ENCODE measurements at regions not wholly inside any gene's neighbourhood (a gene's known extent, or its start where the extent isn't known, plus 50 kb on each side); places are given as distances from the start of the nearest gene placed in this dataset.

DNA sequence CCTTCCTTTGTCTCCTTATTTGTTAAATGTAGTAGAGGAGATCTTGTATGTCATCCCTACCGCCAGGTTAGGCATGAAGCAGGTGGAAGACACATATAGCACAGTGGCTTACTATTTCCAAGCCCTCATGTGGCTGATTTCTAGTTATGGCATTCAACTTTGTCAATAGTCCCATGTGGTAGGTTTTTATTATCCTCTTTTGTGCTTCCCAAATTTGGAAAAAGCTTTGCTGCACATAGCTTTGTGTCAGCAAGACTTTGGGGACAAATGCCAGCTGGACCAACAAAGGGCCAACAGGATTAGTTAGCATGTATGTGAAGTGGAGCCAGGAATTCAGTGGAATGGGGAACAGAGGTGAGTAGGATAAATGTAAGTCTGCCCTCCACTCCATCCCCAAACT, 276.3 kb downstream of the PSAT1 start:
- Histone ChIP-seq H3K36me3 (ENCODE audit: control insufficient read depth in 4 of 4, insufficient read depth in 4 of 4, low read length in 3 of 4) (no peaks in the 10 kb centered on the region), H3K27me3 (replicated peaks in 2 of 5; ENCODE audit: control insufficient read depth in 4 of 5, insufficient read depth in 5 of 5, low read length in 4 of 5) (no peaks in the 10 kb centered on the region), H3K4me1 (ENCODE audit: control extremely low read depth in 1 of 4, control insufficient read depth in 4 of 4, insufficient read depth in 4 of 4, low read length in 3 of 4) (peaks cover 0 to 4% (median 0%) of the 10 kb centered on the region in 4 experiments), H3K4me3 (ENCODE audit: control insufficient read depth in 1 of 7, extremely low read depth in 1 of 7, insufficient read depth in 4 of 7, low read depth in 2 of 7, low read length in 6 of 7) (no peak overlapping the region), H3K9me3 (ENCODE audit: control extremely low read depth in 1 of 5, control insufficient read depth in 4 of 5, insufficient read depth in 2 of 5, low read depth in 1 of 5, low read length in 4 of 5) (no peaks in the 10 kb centered on the region), H3K27ac (ENCODE audit: insufficient read depth in 1 of 2, low read depth in 1 of 2, low read length in 2 of 2, poor library complexity in 1 of 2, severe bottlenecking in 2 of 2) (no peak overlapping the region)
- ChIA-PET POLR2A (no interaction called here), CTCF (interaction anchor here (1.1 kb wide), 1 partner anchor 20 kb away, joined by 3 read pairs; no protein-coding TSS in a partner anchor)
- no CpG with 5 or more reads among the region's 1 CpG for WGBS (ENCODE audit: insufficient coverage)
- DNase-seq = no peak

DNA sequence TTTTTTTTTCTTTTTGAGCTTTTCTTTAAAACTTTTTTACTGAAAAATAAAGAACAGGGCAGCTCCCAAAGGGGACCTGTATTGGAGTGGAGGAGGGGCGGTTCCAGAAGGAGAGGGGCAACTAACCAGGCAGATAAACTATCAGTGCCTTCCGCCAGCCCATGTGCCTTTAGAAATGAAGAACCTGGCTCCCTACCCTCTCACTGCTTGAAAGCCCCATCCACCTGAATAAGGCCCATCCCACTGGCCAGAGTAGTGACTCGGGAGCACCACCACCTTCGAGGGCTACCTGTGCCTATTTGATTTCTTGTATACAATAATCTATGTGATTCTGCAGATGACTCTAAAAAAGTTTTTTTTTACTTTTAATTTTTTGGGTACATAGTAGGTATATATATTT, 276.7 kb downstream of the PSAT1 start:
- Histone ChIP-seq H3K27me3 (replicated peaks in 2 of 5; ENCODE audit: control insufficient read depth in 4 of 5, insufficient read depth in 5 of 5, low read length in 4 of 5) (no peaks in the 10 kb centered on the region), H3K4me3 (ENCODE audit: control insufficient read depth in 1 of 7, extremely low read depth in 1 of 7, insufficient read depth in 4 of 7, low read depth in 2 of 7, low read length in 6 of 7) (no peak overlapping the region), H3K9me3 (ENCODE audit: control extremely low read depth in 1 of 5, control insufficient read depth in 4 of 5, insufficient read depth in 2 of 5, low read depth in 1 of 5, low read length in 4 of 5) (no peaks in the 10 kb centered on the region), H3K4me1 (ENCODE audit: control extremely low read depth in 1 of 4, control insufficient read depth in 4 of 4, insufficient read depth in 4 of 4, low read length in 3 of 4) (peaks cover 0 to 4% (median 0%) of the 10 kb centered on the region in 4 experiments), H3K27ac (ENCODE audit: insufficient read depth in 1 of 2, low read depth in 1 of 2, low read length in 2 of 2, poor library complexity in 1 of 2, severe bottlenecking in 2 of 2) (no peak overlapping the region), H3K36me3 (ENCODE audit: control insufficient read depth in 4 of 4, insufficient read depth in 4 of 4, low read length in 3 of 4) (no peaks in the 10 kb centered on the region)
- CTCF ChIA-PET = interaction anchor here (1.1 kb wide), 1 partner anchor 20 kb away, joined by 3 read pairs; no protein-coding TSS in a partner anchor
- no peak for DNase-seq
- WGBS (ENCODE audit: insufficient coverage) = no CpG with 5 or more reads among the region's 4 CpGs
- POLR2A ChIA-PET = no interaction called here

DNA sequence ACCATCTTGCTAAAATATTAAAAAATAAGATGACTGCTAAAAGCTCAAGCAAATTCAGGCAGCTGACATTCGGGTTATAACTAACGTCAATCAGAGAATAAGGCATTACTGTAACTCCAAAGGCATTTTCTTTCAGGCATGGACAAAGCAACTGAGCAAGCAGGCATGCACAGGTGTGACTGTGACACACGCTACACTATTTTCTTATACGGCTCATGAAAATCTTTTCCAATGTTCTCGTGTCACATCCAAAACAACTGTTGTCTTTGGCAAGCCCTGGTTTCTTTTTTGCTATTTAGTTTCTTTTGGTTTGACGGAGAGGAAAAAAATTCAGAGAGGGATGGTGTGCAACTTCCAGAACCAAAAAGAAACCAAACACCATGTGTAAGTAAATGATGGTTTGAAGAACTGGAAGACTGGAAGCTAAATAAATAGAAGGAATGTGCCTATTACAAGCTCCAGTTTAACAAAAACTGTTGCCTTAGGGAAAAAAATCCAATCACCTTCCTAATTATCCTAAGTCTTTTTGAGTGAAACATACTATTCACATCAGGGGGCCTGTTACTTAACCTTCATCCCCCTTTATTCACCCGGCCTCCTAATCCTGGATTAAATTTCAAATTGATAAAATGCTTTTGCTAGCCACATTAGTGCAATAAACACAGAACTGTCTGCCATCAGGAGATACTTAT, 277.6 kb downstream of the PSAT1 start:
- WGBS (ENCODE audit: insufficient coverage) = 98% methylated on average over 4 of the region's 7 CpGs
- POLR2A ChIA-PET = no interaction called here

DNA sequence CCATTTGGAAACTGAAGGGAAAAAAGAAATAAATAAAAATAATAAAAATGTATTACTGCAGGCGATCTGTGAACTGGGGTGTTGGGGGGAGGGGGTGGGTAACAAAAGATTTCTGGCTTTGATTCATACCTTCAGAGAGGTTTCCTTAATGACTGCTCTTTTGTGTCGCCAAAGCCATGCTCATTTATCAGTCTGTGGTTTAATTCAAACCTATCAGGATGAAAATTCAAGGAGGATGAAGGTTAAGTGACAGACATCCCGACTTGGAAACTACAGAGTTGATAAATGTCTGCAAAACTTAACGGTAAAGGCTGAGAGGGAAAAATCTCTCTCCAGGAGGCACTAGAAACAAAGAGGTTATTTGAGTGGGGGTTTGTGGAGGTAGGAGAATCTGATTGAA, 278.2 kb downstream of the PSAT1 start:
- no peaks in the 10 kb centered on the region for H3K9me3 ChIP-seq (ENCODE audit: control extremely low read depth in 1 of 5, control insufficient read depth in 4 of 5, insufficient read depth in 2 of 5, low read depth in 1 of 5, low read length in 4 of 5)
- no peak for DNase-seq
- no peaks in the 10 kb centered on the region for H3K36me3 ChIP-seq (ENCODE audit: control insufficient read depth in 4 of 4, insufficient read depth in 4 of 4, low read length in 3 of 4)
- ChIA-PET POLR2A (no interaction called here), CTCF (no interaction called here)
- H3K27ac ChIP-seq (ENCODE audit: insufficient read depth in 1 of 2, low read depth in 1 of 2, low read length in 2 of 2, poor library complexity in 1 of 2, severe bottlenecking in 2 of 2) = no peak overlapping the region
- no peak overlapping the region for H3K4me3 ChIP-seq (ENCODE audit: control insufficient read depth in 1 of 7, extremely low read depth in 1 of 7, insufficient read depth in 4 of 7, low read depth in 2 of 7, low read length in 6 of 7)
- H3K27me3 ChIP-seq (replicated peaks in 2 of 5; ENCODE audit: control insufficient read depth in 4 of 5, insufficient read depth in 5 of 5, low read length in 4 of 5) = no peaks in the 10 kb centered on the region
- H3K4me1 ChIP-seq (ENCODE audit: control extremely low read depth in 1 of 4, control insufficient read depth in 4 of 4, insufficient read depth in 4 of 4, low read length in 3 of 4) = peaks cover 0 to 4% (median 0%) of the 10 kb centered on the region in 4 experiments
- 56% methylated on average over 4 of the region's 4 CpGs for WGBS (ENCODE audit: insufficient coverage)

More for the DNA sequence above, 277.6 kb downstream of the PSAT1 start:
- no peaks in the 10 kb centered on the region for H3K27me3 ChIP-seq (replicated peaks in 2 of 5; ENCODE audit: control insufficient read depth in 4 of 5, insufficient read depth in 5 of 5, low read length in 4 of 5)
- H3K36me3 ChIP-seq (ENCODE audit: control insufficient read depth in 4 of 4, insufficient read depth in 4 of 4, low read length in 3 of 4) = no peaks in the 10 kb centered on the region
- H3K4me3 ChIP-seq (ENCODE audit: control insufficient read depth in 1 of 7, extremely low read depth in 1 of 7, insufficient read depth in 4 of 7, low read depth in 2 of 7, low read length in 6 of 7) = no peak overlapping the region
- CTCF ChIA-PET = interaction anchor here (1.1 kb wide), 1 partner anchor 21 kb away, joined by 3 read pairs; no protein-coding TSS in a partner anchor
- no peak for DNase-seq
- H3K9me3 ChIP-seq (ENCODE audit: control extremely low read depth in 1 of 5, control insufficient read depth in 4 of 5, insufficient read depth in 2 of 5, low read depth in 1 of 5, low read length in 4 of 5) = no peaks in the 10 kb centered on the region
- peaks cover 0 to 4% (median 0%) of the 10 kb centered on the region in 4 experiments for H3K4me1 ChIP-seq (ENCODE audit: control extremely low read depth in 1 of 4, control insufficient read depth in 4 of 4, insufficient read depth in 4 of 4, low read length in 3 of 4)
- no peak overlapping the region for H3K27ac ChIP-seq (ENCODE audit: insufficient read depth in 1 of 2, low read depth in 1 of 2, low read length in 2 of 2, poor library complexity in 1 of 2, severe bottlenecking in 2 of 2)

DNA sequence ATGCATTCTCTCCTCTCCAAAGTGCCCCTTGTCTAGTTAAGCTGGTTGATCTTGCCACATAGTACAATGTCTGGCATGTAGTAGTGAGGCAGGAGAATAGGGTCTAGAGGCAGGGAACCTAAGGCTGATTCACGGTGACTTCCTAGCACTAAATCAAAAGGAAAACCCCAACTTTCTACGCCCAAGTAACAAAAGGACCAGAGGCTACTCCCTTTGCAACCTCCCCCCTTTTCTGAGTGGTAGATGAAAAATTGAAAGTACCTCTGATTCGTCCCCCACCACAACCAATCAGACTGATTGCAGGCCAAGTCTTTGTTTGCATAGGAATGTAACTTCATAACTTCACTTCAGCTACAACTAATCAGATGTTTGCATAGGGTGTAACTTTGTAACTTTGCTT, 278.8 kb downstream of the PSAT1 start:
- H3K9me3 ChIP-seq (ENCODE audit: control extremely low read depth in 1 of 5, control insufficient read depth in 4 of 5, insufficient read depth in 2 of 5, low read depth in 1 of 5, low read length in 4 of 5) = no peaks in the 10 kb centered on the region
- DNase-seq = no peak
- CTCF ChIA-PET = no interaction called here
- H3K27ac ChIP-seq (ENCODE audit: insufficient read depth in 1 of 2, low read depth in 1 of 2, low read length in 2 of 2, poor library complexity in 1 of 2, severe bottlenecking in 2 of 2) = no peak overlapping the region
- H3K36me3 ChIP-seq (ENCODE audit: control insufficient read depth in 4 of 4, insufficient read depth in 4 of 4, low read length in 3 of 4) = no peaks in the 10 kb centered on the region
- no peaks in the 10 kb centered on the region for H3K27me3 ChIP-seq (replicated peaks in 2 of 5; ENCODE audit: control insufficient read depth in 4 of 5, insufficient read depth in 5 of 5, low read length in 4 of 5)
- H3K4me1 ChIP-seq (ENCODE audit: control extremely low read depth in 1 of 4, control insufficient read depth in 4 of 4, insufficient read depth in 4 of 4, low read length in 3 of 4) = peaks cover 0 to 4% (median 0%) of the 10 kb centered on the region in 4 experiments
- WGBS (ENCODE audit: insufficient coverage) = 100% methylated on average over 1 of the region's 3 CpGs
- POLR2A ChIA-PET = no interaction called here
- no peak overlapping the region for H3K4me3 ChIP-seq (ENCODE audit: control insufficient read depth in 1 of 7, extremely low read depth in 1 of 7, insufficient read depth in 4 of 7, low read depth in 2 of 7, low read length in 6 of 7)

DNA sequence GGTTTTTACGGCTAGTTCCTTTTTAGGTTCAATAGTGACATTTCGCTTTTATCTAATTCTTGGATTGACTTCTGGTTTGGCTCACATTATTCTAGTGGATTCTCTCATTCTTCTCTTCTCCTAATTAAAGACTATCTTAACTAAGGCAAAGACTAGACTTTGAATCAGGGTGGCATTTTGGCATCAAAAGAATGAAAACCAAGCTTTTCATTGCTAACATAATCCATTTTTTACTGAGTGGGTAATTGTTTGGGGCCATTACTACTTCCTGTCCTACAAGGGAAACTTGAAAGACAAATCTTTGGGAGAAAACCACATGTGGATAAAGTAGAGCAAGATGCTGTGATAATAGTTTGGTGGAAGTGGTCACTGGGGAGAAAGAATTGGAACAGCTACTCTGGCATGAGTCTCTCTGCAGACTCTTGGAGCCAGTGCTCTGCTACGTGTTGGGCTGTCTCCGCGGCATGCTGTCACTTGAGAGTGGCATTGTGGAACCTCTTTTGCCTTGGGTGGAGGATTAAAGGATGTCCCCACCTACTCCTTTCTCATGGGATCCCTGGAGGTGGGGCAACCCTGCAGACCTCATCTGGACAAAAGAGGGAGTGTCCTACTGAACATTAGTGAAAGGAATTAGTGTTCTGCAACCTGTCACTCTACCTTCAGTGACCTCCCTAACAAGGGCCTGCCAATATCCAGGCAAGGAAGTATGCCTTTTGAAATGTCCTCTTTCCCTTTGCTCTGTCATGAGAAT, 280.4 kb downstream of the PSAT1 start:
- no peaks in the 10 kb centered on the region for H3K27me3 ChIP-seq (replicated peaks in 2 of 5; ENCODE audit: control insufficient read depth in 4 of 5, insufficient read depth in 5 of 5, low read length in 4 of 5)
- no peaks in the 10 kb centered on the region for H3K9me3 ChIP-seq (ENCODE audit: control extremely low read depth in 1 of 5, control insufficient read depth in 4 of 5, insufficient read depth in 2 of 5, low read depth in 1 of 5, low read length in 4 of 5)
- WGBS (ENCODE audit: insufficient coverage) = 94% methylated on average over 3 of the region's 5 CpGs
- no peak for DNase-seq
- no peaks in the 10 kb centered on the region for H3K36me3 ChIP-seq (ENCODE audit: control insufficient read depth in 4 of 4, insufficient read depth in 4 of 4, low read length in 3 of 4)
- no peaks in the 10 kb centered on the region for H3K4me1 ChIP-seq (ENCODE audit: control extremely low read depth in 1 of 4, control insufficient read depth in 4 of 4, insufficient read depth in 4 of 4, low read length in 3 of 4)
- no peak overlapping the region for H3K27ac ChIP-seq (ENCODE audit: insufficient read depth in 1 of 2, low read depth in 1 of 2, low read length in 2 of 2, poor library complexity in 1 of 2, severe bottlenecking in 2 of 2)
- CTCF ChIA-PET = no interaction called here
- POLR2A ChIA-PET = no interaction called here
- H3K4me3 ChIP-seq (ENCODE audit: control insufficient read depth in 1 of 7, extremely low read depth in 1 of 7, insufficient read depth in 4 of 7, low read depth in 2 of 7, low read length in 6 of 7) = no peak overlapping the region

DNA sequence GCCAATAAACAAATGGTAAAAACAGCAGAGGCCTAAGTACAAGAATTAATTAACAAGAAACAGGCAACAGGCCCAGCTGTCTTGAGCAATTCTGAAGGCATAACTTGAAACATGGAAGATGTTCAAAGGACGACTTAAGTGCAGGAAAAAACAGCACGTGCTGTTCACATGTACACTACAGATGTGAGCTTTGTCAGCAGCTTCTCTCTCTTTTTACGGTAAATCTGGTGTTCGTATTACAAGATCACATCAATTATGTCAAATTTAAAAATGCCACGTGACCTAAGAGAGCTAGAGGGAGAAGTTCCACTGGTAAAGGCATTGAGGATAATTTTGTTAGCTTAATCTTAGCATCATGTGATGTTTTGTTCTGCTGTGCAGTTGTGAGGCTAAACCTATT, 281.1 kb downstream of the PSAT1 start:
- H3K4me1 ChIP-seq (ENCODE audit: control extremely low read depth in 1 of 4, control insufficient read depth in 4 of 4, insufficient read depth in 4 of 4, low read length in 3 of 4) = peaks cover 0 to 4% (median under 1%) of the 10 kb centered on the region in 4 experiments

More for the DNA sequence above, 281.1 kb downstream of the PSAT1 start:
- WGBS (ENCODE audit: insufficient coverage) = 100% methylated on average over 3 of the region's 5 CpGs
- Histone ChIP-seq H3K27ac (ENCODE audit: insufficient read depth in 1 of 2, low read depth in 1 of 2, low read length in 2 of 2, poor library complexity in 1 of 2, severe bottlenecking in 2 of 2) (no peak overlapping the region), H3K9me3 (ENCODE audit: control extremely low read depth in 1 of 5, control insufficient read depth in 4 of 5, insufficient read depth in 2 of 5, low read depth in 1 of 5, low read length in 4 of 5) (no peaks in the 10 kb centered on the region), H3K4me3 (ENCODE audit: control insufficient read depth in 1 of 7, extremely low read depth in 1 of 7, insufficient read depth in 4 of 7, low read depth in 2 of 7, low read length in 6 of 7) (no peak overlapping the region), H3K27me3 (replicated peaks in 2 of 5; ENCODE audit: control insufficient read depth in 4 of 5, insufficient read depth in 5 of 5, low read length in 4 of 5) (no peaks in the 10 kb centered on the region), H3K36me3 (ENCODE audit: control insufficient read depth in 4 of 4, insufficient read depth in 4 of 4, low read length in 3 of 4) (no peaks in the 10 kb centered on the region)
- POLR2A ChIA-PET = no interaction called here
- CTCF ChIA-PET = no interaction called here
- DNase-seq = no peak

All from common myeloid progenitor, CD34-positive (primary cell).